ENCODE measurements at regions not wholly inside any gene's neighbourhood (a gene's known extent, or its start where the extent isn't known, plus 50 kb on each side); places are given as distances from the start of the nearest gene placed in this dataset.

DNA sequence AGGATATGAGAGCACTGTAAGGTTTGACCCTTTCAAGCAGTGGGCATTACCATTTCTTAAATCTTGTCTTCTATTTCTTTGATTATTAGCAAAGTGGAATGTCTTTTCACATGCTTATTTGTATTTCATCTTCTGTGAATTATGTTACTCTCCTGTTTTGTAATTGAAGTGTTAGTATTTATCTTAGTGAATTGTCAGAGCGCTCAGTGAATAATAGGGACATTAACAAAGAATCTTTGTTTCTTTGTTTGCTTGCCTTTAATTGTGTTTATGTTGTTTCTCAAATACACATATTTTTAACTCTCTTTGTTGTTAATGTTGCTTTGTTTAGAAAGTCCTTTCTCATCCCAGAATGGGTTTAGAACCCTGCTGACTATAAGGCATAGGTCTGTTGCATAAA is 259.3 kb downstream of the RRAGC start:
- TF ChIP-seq JUN (IDR thresholded peaks at IDR 0.05; ENCODE audit: borderline replicate concordance, insufficient read depth, insufficient read length, low read depth) (no peak), CTCF (IDR thresholded peaks at IDR 0.05; ENCODE audit: extremely low read depth in 1 of 2, insufficient read depth in 1 of 2, low read depth in 1 of 2, low read length in 2 of 2) (no peak), POLR2A (IDR thresholded peaks at IDR 0.05; ENCODE audit: low read depth, low read length) (no peak), EZH2 (IDR thresholded peaks at IDR 0.05; ENCODE audit: borderline replicate concordance, low read depth, low read length, severe bottlenecking) (no peak), POLR2AphosphoS5 (IDR thresholded peaks at IDR 0.05; ENCODE audit: insufficient read depth, low read depth, low read length) (no peak), FOS (IDR thresholded peaks at IDR 0.05; ENCODE audit: borderline replicate concordance, insufficient read depth, low read length) (no peak), GATA2 (IDR thresholded peaks at IDR 0.05; ENCODE audit: insufficient read depth, insufficient read length, low read depth, low read length) (no peak), MYC (IDR thresholded peaks at IDR 0.05; ENCODE audit: low read depth, low read length) (no peak)
- TF ChIP-seq, protein P1, sequence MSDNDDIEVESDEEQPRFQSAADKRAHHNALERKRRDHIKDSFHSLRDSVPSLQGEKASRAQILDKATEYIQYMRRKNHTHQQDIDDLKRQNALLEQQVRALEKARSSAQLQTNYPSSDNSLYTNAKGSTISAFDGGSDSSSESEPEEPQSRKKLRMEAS (IDR thresholded peaks at IDR 0.05; ENCODE audit: insufficient read depth, insufficient read length), result no peak
